ENCODE measurements at regions not wholly inside any gene's neighbourhood (a gene's known extent, or its start where the extent isn't known, plus 50 kb on each side); places are given as distances from the start of the nearest gene placed in this dataset.

GRCh38 chr20:19895761-19896160 lies 121.4 kb upstream of the NAA20 start:
- TF ChIP-seq CTCF (conservative IDR thresholded peaks at IDR 0.05; ENCODE audit: low read length): no peak
- TF ChIP-seq EZH2phosphoT487 (IDR thresholded peaks at IDR 0.05; ENCODE audit: borderline replicate concordance): no peak

Measured in Loucy (cell line).